T47D (cell line): ENCODE measurements at regions not wholly inside any gene's neighbourhood (a gene's known extent, or its start where the extent isn't known, plus 50 kb on each side); places are given as distances from the start of the nearest gene placed in this dataset.

Experiments
- DNase-seq, 2 experiments: peaks; one replicate each; pipeline versions ENCODE4 v3.0.0 to v3.0.0-alpha.2; 2011 to 2012; ENCODE audit warnings: low read depth in 1 of 2, low spot score in 1 of 2
- JUND ChIP-seq: IDR thresholded peaks from 2 replicates; pipeline ENCODE4 v1.6.1; 2012; ENCODE audit warnings: low read depth
- in situ Hi-C: cut with HindIII; loops from 2 replicates; pipeline ENCODE4 v1.10.0; 2016; ENCODE audit warnings: low sequenced_read_pairs, low pct_unique_long_range_greater_than_20kb

DNA sequence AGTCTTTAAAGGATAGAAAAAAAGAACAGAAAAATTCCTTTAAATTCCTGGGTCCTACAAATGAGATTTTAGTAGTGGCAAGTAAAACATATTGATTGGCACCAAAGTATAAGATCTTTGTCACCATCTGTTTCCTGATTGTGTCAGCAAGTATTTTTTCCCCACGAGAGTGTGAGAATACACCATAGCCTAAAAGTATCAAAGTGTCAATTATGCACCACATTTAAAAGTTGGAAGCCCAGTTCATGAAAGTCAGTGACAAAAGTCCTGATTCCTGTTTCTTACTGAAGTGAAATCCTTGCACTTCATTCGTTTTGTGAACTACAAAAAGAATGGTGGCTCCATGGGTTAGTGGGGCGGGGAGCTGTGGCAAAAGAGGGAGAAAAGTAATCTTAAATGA, 83.8 kb upstream of the DPH6 start:
- in situ Hi-C loops, result no loop called here
- TF ChIP-seq JUND, result no peak
- no peak for DNase-seq

DNA sequence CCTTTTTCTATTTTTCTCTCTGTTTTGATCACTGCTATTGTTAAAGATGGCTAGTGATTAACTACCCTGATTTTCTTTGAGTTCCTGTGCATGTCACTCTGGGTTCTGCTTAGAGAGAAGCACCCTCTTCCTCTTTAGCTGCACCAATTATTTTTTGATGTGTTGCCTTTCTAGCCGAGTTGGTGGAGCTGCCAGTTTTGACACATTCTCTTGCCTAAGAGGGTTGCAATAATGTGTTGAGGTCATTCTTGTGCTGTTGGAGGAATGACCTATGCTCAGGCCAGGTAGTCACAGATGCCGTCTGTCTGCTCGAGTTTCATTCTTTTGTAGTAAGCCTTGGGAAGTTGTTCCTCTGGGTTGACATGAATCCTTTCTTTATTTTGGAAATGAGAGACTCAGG, 84.6 kb upstream of the DPH6 start:
- DNase-seq, result peak in 1 of 2 experiments; percentile 38
- in situ Hi-C loops, result no loop called here
- TF ChIP-seq JUND, result no peak

DNA sequence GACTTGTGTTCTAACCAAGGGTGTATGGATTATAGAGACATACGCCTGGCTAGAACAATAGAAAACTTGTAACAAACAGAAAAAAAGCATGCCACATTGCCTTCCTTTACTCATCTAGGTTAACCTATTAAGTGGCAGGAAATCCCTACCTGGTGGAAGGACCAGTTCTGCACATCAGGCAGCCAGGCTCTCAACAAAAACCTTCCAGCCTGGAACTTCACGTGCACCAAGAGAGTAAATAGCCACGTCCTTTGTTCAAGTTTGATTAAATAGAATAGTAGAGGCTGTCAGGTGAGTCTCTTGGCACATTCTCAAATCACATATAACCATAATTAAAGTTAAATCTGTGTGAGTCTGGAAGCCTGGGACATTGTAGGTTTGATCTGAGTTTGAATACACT, 85.0 kb upstream of the DPH6 start:
- peak in 1 of 2 experiments; percentile 7 for DNase-seq
- in situ Hi-C loops, result no loop called here
- no peak for TF ChIP-seq JUND

DNA sequence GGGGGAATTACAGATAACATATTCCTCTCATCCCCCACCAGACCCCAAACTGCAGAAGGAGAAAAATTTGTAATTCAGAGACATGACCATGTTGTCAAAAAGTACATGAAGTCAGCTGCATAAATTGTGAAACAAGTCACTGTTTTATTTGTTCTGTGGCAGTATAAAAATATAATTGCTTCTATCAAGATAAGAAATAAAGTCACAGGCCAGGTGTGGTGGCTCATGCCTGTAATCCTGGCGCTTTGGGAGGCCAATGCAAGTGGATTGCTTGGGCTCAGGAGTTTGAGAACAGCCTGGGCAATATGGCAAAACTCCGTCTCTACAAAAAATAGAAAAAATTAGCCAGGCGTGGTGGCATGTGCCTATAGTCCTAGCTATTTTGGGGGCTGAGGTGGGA, 87.7 kb upstream of the DPH6 start:
- in situ Hi-C loops, result no loop called here
- no peak for TF ChIP-seq JUND

DNA sequence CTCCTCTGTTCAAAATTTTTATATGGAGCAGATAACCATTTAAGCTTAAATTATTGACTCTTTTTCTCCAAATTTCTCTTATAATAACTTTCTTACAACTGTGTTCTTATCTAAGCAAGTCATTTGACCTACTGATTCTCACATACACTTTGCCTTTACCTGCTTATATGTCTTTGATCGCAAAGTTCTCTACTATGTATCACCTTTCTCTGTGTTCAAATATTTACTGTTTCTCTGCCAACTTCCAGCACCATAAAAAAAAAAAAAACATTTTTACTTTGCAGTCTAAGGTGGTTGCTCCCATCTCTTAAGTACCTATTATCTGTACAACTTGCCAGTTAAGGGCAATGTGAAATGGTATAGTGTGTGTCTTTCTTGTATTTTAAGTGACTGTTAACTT, 100.8 kb upstream of the DPH6 start:
- no peak for TF ChIP-seq JUND

More for the DNA sequence above, 87.7 kb upstream of the DPH6 start:
- DNase-seq, result no peak

DNA sequence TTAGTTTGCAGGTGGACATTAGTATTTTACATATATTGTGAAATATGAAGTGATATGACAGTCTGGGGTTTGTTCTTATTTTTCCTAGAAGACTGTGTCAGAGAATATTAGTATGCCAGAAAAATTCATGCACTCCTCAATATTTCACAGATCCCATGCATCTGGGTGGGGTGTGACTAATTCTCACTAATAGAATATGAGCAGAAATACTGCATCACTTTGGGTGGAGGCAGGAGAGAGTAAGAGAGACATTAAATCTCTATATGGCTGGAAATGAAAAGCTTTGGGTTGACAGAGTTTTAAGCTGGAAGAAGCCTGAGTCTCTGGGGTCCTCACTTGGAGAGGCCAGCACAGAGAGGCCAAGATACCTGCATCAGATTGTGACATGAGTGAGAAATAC, 101.3 kb upstream of the DPH6 start:
- TF ChIP-seq JUND, result no peak
- DNase-seq, result no peak
- in situ Hi-C loops, result no loop called here

More for the DNA sequence above, 100.8 kb upstream of the DPH6 start:
- in situ Hi-C loops, result no loop called here
- no peak for DNase-seq

DNA sequence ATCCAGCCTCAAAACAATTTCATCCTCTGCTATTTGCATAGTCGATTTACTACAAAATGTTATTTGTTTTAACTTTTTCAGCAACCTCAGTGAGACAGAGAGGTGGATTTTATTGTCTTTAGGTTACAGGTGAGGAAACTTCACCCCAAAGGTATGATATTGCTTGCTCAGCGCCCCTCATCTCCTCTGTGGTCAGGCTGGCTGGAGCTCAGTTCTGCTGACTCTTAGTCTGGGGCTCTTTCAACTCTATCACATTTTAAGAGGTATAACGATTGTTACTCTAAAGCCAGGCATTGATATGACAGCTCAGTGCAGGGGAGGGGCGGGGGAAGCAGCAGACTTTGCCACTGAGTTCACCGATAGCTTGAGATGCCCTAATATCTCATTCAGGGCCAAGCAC, 103.0 kb upstream of the DPH6 start:
- in situ Hi-C loops, result no loop called here
- no peak for DNase-seq

DNA sequence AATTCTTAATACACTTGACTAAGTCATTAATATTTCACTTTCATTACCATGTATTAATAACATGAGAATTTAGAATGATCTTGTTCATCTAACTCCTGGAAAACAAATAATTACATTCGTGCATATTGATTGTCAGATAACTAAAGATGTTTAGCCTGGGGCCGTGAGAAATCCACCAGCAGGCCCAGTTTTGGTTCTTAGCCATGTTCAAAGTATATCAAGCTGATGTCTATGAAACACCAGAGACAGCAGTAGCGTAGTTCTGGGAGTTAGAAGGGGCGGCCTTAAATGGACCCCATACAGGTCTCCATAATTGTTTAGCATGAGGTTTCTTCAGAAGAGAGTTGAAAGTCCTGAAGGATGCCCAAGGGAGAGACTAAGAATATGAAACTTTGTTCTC, 103.6 kb upstream of the DPH6 start:
- in situ Hi-C loops, result no loop called here
- DNase-seq, result no peak
- TF ChIP-seq JUND, result no peak

More for the DNA sequence above, 103.0 kb upstream of the DPH6 start:
- no peak for TF ChIP-seq JUND

DNA sequence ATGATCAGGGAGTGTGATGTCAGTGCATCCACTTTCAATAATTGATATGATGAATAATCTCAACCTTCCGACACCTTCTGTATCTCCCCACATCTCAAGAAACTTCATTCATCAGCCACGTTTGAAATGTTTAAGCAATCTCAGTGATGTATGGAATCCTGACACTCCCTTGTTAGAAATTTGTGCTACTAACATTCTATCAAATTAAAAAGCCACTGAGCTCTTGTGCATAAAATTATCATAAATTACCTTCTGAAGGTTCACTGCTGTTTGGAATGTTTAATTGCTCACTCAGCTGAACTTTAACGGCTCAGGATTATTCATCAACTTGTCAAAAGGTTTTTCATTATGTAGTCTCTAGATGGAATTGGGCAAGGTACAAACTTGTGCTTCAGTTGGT, 108.4 kb upstream of the DPH6 start:
- DNase-seq, result no peak
- in situ Hi-C loops, result no loop called here

DNA sequence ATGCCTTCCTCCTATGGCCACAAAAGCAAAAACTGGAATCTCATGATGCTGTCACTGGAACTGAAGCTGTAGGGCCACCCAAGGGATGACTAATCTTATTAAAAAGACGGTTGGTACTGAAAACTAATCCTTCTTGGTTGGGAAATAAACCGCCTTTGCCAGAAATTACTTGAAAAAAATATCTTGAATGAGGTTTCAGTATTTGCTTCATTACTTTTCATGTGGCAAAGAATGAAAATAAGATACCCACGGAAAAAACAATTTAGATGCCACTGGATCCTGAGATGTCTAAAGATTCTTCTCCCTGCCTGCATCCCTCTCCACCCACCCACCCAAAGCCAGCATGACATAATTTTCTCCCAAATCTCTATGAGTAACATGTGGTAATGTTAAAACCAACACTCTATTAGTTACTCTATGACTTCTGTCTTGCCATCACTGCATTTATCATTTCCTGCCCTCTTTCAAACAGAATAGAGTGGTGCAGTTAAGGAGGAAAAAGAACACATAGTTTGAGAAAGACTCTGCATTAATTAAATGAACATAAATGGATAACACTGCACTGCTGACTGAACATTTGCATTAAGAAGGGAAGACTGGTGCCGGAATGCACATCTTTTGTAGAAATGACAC, 111.8 kb upstream of the DPH6 start:
- TF ChIP-seq JUND, result no peak
- DNase-seq, result no peak
- in situ Hi-C loops, result no loop called here

More for the DNA sequence above, 108.4 kb upstream of the DPH6 start:
- no peak for TF ChIP-seq JUND

DNA sequence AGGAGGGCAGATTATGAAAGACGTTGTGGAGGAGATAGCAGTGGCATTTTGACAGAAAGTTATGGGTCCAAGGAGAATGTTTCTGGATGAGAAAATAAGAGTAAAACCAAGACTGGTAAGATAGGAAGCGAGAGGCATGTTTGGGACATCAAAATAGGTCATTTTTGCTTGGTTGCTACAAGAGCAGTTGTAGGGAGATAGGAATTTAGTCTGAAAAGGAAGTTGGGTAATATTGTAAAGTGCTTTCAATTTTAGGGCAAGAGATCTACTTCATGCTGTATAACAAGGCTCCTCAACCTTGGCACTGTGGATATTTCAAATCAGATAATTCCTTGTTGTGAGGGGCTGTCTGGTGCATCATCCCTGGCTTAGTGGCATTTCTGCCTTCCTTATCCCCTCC, 118.0 kb upstream of the DPH6 start:
- no peak for TF ChIP-seq JUND
- in situ Hi-C loops, result no loop called here
- DNase-seq, result no peak

DNA sequence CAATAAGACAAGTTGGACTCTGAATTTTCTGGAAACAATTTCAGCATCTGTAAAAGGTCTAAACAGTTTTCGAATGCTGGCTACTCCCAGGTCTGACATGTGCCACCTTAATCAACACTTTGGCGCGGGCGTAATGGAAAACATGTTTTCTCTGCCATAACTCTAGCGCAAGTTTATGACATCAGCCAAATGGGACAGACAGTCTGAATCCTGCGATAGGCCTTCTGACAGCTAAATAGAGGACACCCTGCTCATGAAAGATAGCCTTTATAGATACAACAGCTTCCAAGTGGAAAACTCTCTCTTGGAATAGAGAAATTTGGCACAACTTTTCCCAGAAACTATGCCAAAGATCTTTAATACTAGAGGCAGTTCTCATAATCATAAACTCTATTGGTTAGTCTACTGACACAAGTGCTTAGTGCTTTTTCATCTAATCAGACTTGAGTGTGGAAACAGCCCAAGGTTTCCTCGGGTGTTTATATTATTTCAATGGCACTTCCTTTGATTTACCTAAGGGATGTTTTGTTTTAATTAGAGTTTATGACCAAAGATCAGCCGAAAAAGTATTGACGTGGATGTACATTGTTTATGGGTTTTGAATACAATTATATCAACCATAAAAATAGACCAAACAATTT, 120.1 kb upstream of the DPH6 start:
- in situ Hi-C loops, result no loop called here
- no peak for DNase-seq
- TF ChIP-seq JUND, result no peak

DNA sequence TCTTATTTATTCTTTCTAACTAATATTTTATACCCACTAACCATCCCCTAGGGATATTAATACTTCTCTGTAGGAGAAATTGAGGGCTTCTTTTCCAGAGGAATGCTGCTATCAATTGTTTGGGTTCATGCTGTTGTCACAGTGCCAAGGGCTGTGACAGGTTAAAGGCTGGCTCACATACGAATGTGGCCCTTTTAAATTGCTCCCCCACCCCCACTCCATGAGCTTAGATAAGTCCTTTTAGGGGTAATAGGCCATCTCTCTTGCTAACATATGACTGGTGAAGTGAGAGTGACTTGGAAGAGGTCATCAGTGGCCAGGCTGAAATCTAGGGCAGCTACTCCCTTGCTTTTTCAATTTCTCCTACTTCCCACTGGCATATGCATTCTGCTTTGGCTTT, 121.9 kb upstream of the DPH6 start:
- TF ChIP-seq JUND, result no peak
- DNase-seq, result no peak
- in situ Hi-C loops, result no loop called here

DNA sequence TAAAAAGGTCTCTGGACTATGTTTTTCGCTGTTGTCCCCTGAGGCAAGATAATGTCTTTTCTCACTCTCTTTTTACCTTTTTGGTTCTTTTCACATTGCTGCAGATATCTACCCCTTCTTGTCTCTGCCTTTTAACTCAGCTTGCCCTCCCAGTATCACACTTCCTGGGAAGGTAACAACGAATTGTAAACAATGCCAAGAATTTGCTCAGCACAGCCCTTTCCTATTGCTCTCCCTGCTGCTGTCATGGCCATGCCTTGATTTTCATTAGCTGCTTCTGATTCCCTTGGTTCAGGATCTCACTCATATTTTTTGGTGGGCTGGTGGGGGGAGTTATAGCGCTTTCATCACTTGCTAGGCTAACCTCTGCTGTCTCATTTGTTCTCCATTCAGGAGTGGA, 123.1 kb upstream of the DPH6 start:
- DNase-seq, result no peak
- in situ Hi-C loops, result no loop called here
- no peak for TF ChIP-seq JUND
